Effector memory CD8-positive, alpha-beta T cell (primary cell): ENCODE measurements at regions not wholly inside any gene's neighbourhood (a gene's known extent, or its start where the extent isn't known, plus 50 kb on each side); places are given as distances from the start of the nearest gene placed in this dataset.
"Not testable (repeated sequence)": the region's sequence is repeated elsewhere in the genome, so short reads cannot be mapped to it uniquely, and the experiment has no call there.

ENCODE experiments used
- ATAC-seq: fragments of 150-1000 bp; cut with Tn5 transposase; replicated peaks from 2 replicates; pipeline ENCODE4 v1.10.0; 2021; ENCODE audit warnings: mild to moderate bottlenecking, moderate library complexity
- DNase-seq, 3 experiments: peaks; one replicate each; pipeline ENCODE4 v3.0.0; 2021
- H3K27ac Mint-ChIP-seq, 2 donors: one replicate each; pipeline ENCODE4 v1.8.0; 2022; ENCODE audit warnings: mild to moderate bottlenecking in 2 of 2, mixed read lengths in 2 of 2, moderate library complexity in 2 of 2
- H3K27me3 Mint-ChIP-seq, 2 donors: one replicate each; pipeline ENCODE4 v1.8.0; 2022; ENCODE audit warnings: mixed read lengths in 2 of 2
- H3K36me3 Mint-ChIP-seq: one replicate; pipeline ENCODE4 v1.8.0; 2022; ENCODE audit warnings: mild to moderate bottlenecking, moderate library complexity, mixed read lengths; ENCODE audit not compliant: insufficient read depth
- H3K4me1 Mint-ChIP-seq, 2 donors: one replicate each; pipeline ENCODE4 v1.8.0; 2022; ENCODE audit warnings: low read depth in 2 of 2, mixed read lengths in 2 of 2
- H3K4me3 Mint-ChIP-seq, 2 donors: one replicate each; pipeline ENCODE4 v1.8.0; 2022; ENCODE audit warnings: mild to moderate bottlenecking in 2 of 2, mixed read lengths in 2 of 2, moderate library complexity in 2 of 2
- H3K9me3 Mint-ChIP-seq, 2 donors: one replicate each; pipeline ENCODE4 v1.8.0; 2022; ENCODE audit warnings: mixed read lengths in 2 of 2

GRCh38 chr16:88232401-88233258, 150.1 kb upstream of the ZNF469 start:
- not testable (repeated sequence) for H3K36me3 Mint-ChIP-seq, H3K27ac Mint-ChIP-seq, ATAC-seq, H3K9me3 Mint-ChIP-seq, DNase-seq, H3K4me3 Mint-ChIP-seq, H3K4me1 Mint-ChIP-seq
- peaks cover 11 to 20% of the 10 kb centered on the region in 2 donors for H3K27me3 Mint-ChIP-seq

- not testable (repeated sequence) for H3K36me3 Mint-ChIP-seq, ATAC-seq, H3K9me3 Mint-ChIP-seq, H3K4me1 Mint-ChIP-seq, DNase-seq, H3K4me3 Mint-ChIP-seq, H3K27ac Mint-ChIP-seq
- peaks cover 17 to 23% of the 10 kb centered on the region in 2 donors for H3K27me3 Mint-ChIP-seq
Measured at GRCh38 chr16:88233621-88234420, 148.9 kb upstream of the ZNF469 start.

GRCh38 chr16:88234421-88235271, 148.1 kb upstream of the ZNF469 start:
- not testable (repeated sequence) for H3K27ac Mint-ChIP-seq, H3K36me3 Mint-ChIP-seq, DNase-seq, ATAC-seq, H3K4me1 Mint-ChIP-seq, H3K4me3 Mint-ChIP-seq, H3K9me3 Mint-ChIP-seq
- peaks cover 17 to 23% of the 10 kb centered on the region in 2 donors for H3K27me3 Mint-ChIP-seq

GRCh38 chr16:88235691-88236090, 147.1 kb upstream of the ZNF469 start:
- not testable (repeated sequence) for H3K4me3 Mint-ChIP-seq, H3K4me1 Mint-ChIP-seq, H3K36me3 Mint-ChIP-seq, H3K9me3 Mint-ChIP-seq, H3K27ac Mint-ChIP-seq, ATAC-seq, DNase-seq
- H3K27me3 Mint-ChIP-seq, result peaks cover 23 to 34% of the 10 kb centered on the region in 2 donors

- not testable (repeated sequence) for H3K4me3 Mint-ChIP-seq, H3K9me3 Mint-ChIP-seq, ATAC-seq, DNase-seq, H3K36me3 Mint-ChIP-seq, H3K4me1 Mint-ChIP-seq, H3K27ac Mint-ChIP-seq
- H3K27me3 Mint-ChIP-seq, result peaks cover 23 to 39% of the 10 kb centered on the region in 2 donors
Measured at GRCh38 chr16:88236229-88236628, 146.5 kb upstream of the ZNF469 start.

- not testable (repeated sequence) for H3K9me3 Mint-ChIP-seq, ATAC-seq, H3K4me3 Mint-ChIP-seq, H3K27ac Mint-ChIP-seq, H3K36me3 Mint-ChIP-seq, DNase-seq, H3K4me1 Mint-ChIP-seq
- H3K27me3 Mint-ChIP-seq, result peaks cover 23 to 41% of the 10 kb centered on the region in 2 donors
Measured at GRCh38 chr16:88237314-88237713, 145.4 kb upstream of the ZNF469 start.

- not testable (repeated sequence) for H3K4me1 Mint-ChIP-seq, H3K27ac Mint-ChIP-seq, H3K36me3 Mint-ChIP-seq, H3K4me3 Mint-ChIP-seq, DNase-seq, ATAC-seq, H3K9me3 Mint-ChIP-seq
- peaks cover 23 to 41% of the 10 kb centered on the region in 2 donors for H3K27me3 Mint-ChIP-seq
Measured at GRCh38 chr16:88237761-88238415, 144.9 kb upstream of the ZNF469 start.

GRCh38 chr16:88238732-88239274, 144.0 kb upstream of the ZNF469 start:
- not testable (repeated sequence) for H3K27ac Mint-ChIP-seq, DNase-seq, H3K9me3 Mint-ChIP-seq, H3K36me3 Mint-ChIP-seq, H3K4me3 Mint-ChIP-seq, H3K4me1 Mint-ChIP-seq
- peak; percentile 72 for ATAC-seq
- peaks cover 27 to 41% of the 10 kb centered on the region in 2 donors for H3K27me3 Mint-ChIP-seq

GRCh38 chr16:88240118-88240517, 142.6 kb upstream of the ZNF469 start:
- not testable (repeated sequence) for ATAC-seq, H3K27ac Mint-ChIP-seq, H3K9me3 Mint-ChIP-seq, H3K4me3 Mint-ChIP-seq, H3K4me1 Mint-ChIP-seq, H3K36me3 Mint-ChIP-seq, DNase-seq
- H3K27me3 Mint-ChIP-seq, result peaks cover 30 to 37% of the 10 kb centered on the region in 2 donors

- H3K27me3 Mint-ChIP-seq, result peaks cover 25 to 30% of the 10 kb centered on the region in 2 donors
- H3K4me1 Mint-ChIP-seq, H3K4me3 Mint-ChIP-seq, H3K27ac Mint-ChIP-seq, ATAC-seq, DNase-seq, H3K9me3 Mint-ChIP-seq, H3K36me3 Mint-ChIP-seq: not testable (repeated sequence)
Measured at GRCh38 chr16:88240776-88241175, 142.0 kb upstream of the ZNF469 start.

GRCh38 chr16:88241404-88242311, 141.1 kb upstream of the ZNF469 start:
- H3K36me3 Mint-ChIP-seq, H3K4me3 Mint-ChIP-seq, H3K9me3 Mint-ChIP-seq, H3K27ac Mint-ChIP-seq, ATAC-seq, H3K4me1 Mint-ChIP-seq, DNase-seq: not testable (repeated sequence)
- H3K27me3 Mint-ChIP-seq, result peaks cover 21 to 27% of the 10 kb centered on the region in 2 donors
